C4-2B (cell line): ENCODE measurements at regions not wholly inside any gene's neighbourhood (a gene's known extent, or its start where the extent isn't known, plus 50 kb on each side); places are given as distances from the start of the nearest gene placed in this dataset.

ENCODE experiments used
- CTCF ChIP-seq: fragments of 450-650 bp; conservative IDR thresholded peaks from 2 replicates; pipeline ENCODE4 v1.5.1; 2017; ENCODE audit warnings: mild to moderate bottlenecking
- ZFX ChIP-seq: fragments of 450-650 bp; IDR thresholded peaks from 2 replicates; pipeline ENCODE4 v1.6.1; 2017

- no peak for TF ChIP-seq CTCF
- no peak for TF ChIP-seq ZFX
These were observed 224.6 kb downstream of the C1D start for GRCh38 chr2:67838205-67838604.
